IMR-90 (cell line): ENCODE measurements at regions not wholly inside any gene's neighbourhood (a gene's known extent, or its start where the extent isn't known, plus 50 kb on each side); places are given as distances from the start of the nearest gene placed in this dataset.
"Not testable (repeated sequence)": the region's sequence is repeated elsewhere in the genome, so short reads cannot be mapped to it uniquely, and the experiment has no call there.

Experiments used
- ATAC-seq: fragments of 200-7000 bp; cut with Tn5 transposase; 2 replicates; pipeline ENCODE4 v1.9.1; 2020; ENCODE audit warnings: low read depth, mild to moderate bottlenecking, moderate library complexity
- BruUV-seq: library from RNA; stranded (reverse); fragments of 400-500 nt; replicated peaks from 2 replicates; lab custom pipeline; 2021; lab: Mats Ljungman, UMichigan
- CTCF ChIA-PET: fragments of 300-600 bp; formaldehyde crosslinking; extraction: SDS; loops from one replicate; lab custom pipeline; 2021; ENCODE audit warnings: antibody characterized with exemption; lab: Yijun Ruan, JAX
- POLR2A ChIA-PET: fragments of 300-600 bp; sonication (Branson Sonifier 250); formaldehyde crosslinking; loops from one replicate; lab custom pipeline; 2022; ENCODE audit warnings: antibody characterized with exemption; ENCODE audit not compliant: unreplicated experiment; lab: Charles Lee
- DNase-seq: peaks from one replicate; pipeline ENCODE4 v3.0.0; 2013
- H2AFZ ChIP-seq: replicated peaks from 2 replicates; pipeline ENCODE3; 2013; ENCODE audit warnings: low read length, mild to moderate bottlenecking; ENCODE audit not compliant: poor library complexity
- H2AK5ac ChIP-seq: 2 replicates; pipeline ENCODE4 v1.6.1; 2013; ENCODE audit warnings: low read depth, low read length, inconsistent platforms
- H2AK9ac ChIP-seq: replicated peaks from 2 replicates; pipeline ENCODE3; 2013; ENCODE audit warnings: mild to moderate bottlenecking, low read depth, low read length, moderate library complexity; ENCODE audit not compliant: poor library complexity
- H2BK120ac ChIP-seq: 2 replicates; pipeline ENCODE4 v1.6.1; 2013; ENCODE audit warnings: low read depth, low read length, inconsistent platforms
- H2BK15ac ChIP-seq: 3 replicates; pipeline ENCODE4 v1.6.1; 2013; ENCODE audit warnings: low read depth, low read length, inconsistent platforms
- H2BK20ac ChIP-seq: 2 replicates; pipeline ENCODE4 v1.6.1; 2013; ENCODE audit warnings: low read depth, mild to moderate bottlenecking, inconsistent platforms, low read length, moderate library complexity
- H2BK5ac ChIP-seq: 2 replicates; pipeline ENCODE4 v1.6.1; 2013; ENCODE audit warnings: mild to moderate bottlenecking, low read depth, low read length, inconsistent platforms; ENCODE audit not compliant: poor library complexity, severe bottlenecking
- H3K14ac ChIP-seq: replicated peaks from 2 replicates; pipeline ENCODE4 v1.6.1; 2013; ENCODE audit warnings: low read depth, low read length, inconsistent platforms
- H3K18ac ChIP-seq: 2 replicates; pipeline ENCODE4 v1.6.1; 2013; ENCODE audit warnings: low read depth, low read length, control low read depth
- H3K23ac ChIP-seq: 2 replicates; pipeline ENCODE4 v1.6.1; 2013; ENCODE audit warnings: low read depth, low read length, inconsistent platforms
- H3K27ac ChIP-seq: 2 replicates; pipeline ENCODE4 v1.5.1; 2013; ENCODE audit warnings: mild to moderate bottlenecking, control low read depth, low read length; ENCODE audit not compliant: insufficient read depth
- H3K27me3 ChIP-seq: 2 replicates; pipeline ENCODE4 v1.6.1; 2013; ENCODE audit warnings: low read length; ENCODE audit not compliant: control insufficient read depth, insufficient read depth
- H3K36me3 ChIP-seq: 2 replicates; pipeline ENCODE4 v1.6.1; 2013; ENCODE audit warnings: low read length, mixed read lengths; ENCODE audit not compliant: control insufficient read depth, insufficient read depth
- H3K4ac ChIP-seq: 2 replicates; pipeline ENCODE4 v1.6.1; 2013; ENCODE audit warnings: low read depth, low read length, inconsistent platforms
- H3K4me1 ChIP-seq: 2 replicates; pipeline ENCODE4 v1.6.1; 2013; ENCODE audit warnings: low read length, mixed read lengths; ENCODE audit not compliant: control insufficient read depth, insufficient read depth
- H3K4me2 ChIP-seq: 2 replicates; pipeline ENCODE4 v1.6.1; 2013; ENCODE audit warnings: low read depth, mild to moderate bottlenecking, control low read depth, low read length, moderate library complexity
- H3K4me3 ChIP-seq: 2 replicates; pipeline ENCODE4 v1.5.1; 2013; ENCODE audit warnings: low read depth, mild to moderate bottlenecking, control low read depth, low read length, moderate library complexity; ENCODE audit not compliant: insufficient read depth
- H3K56ac ChIP-seq: 2 replicates; pipeline ENCODE4 v1.6.1; 2013; ENCODE audit warnings: low read length, inconsistent platforms; ENCODE audit not compliant: insufficient read depth; ENCODE audit errors: extremely low read depth
- H3K79me1 ChIP-seq, 2 experiments: 2 replicates each; pipeline ENCODE4 v1.6.1; 2013; ENCODE audit warnings: low read length in 2 of 2, inconsistent platforms in 1 of 2, low read depth in 1 of 2
- H3K9ac ChIP-seq: 2 replicates; pipeline ENCODE4 v1.6.1; 2013; ENCODE audit warnings: low read depth, low read length, control low read depth
- H3K9me1 ChIP-seq: 2 replicates; pipeline ENCODE4 v1.6.1; 2013; ENCODE audit warnings: low read length, inconsistent platforms; ENCODE audit not compliant: insufficient read depth
- H3K9me3 ChIP-seq: 2 replicates; pipeline ENCODE4 v1.6.1; 2013; ENCODE audit warnings: low read length; ENCODE audit not compliant: control insufficient read depth, insufficient read depth
- H4K20me1 ChIP-seq: 2 replicates; pipeline ENCODE4 v1.6.1; 2013; ENCODE audit warnings: low read length, inconsistent platforms; ENCODE audit not compliant: insufficient read depth
- H4K5ac ChIP-seq: 2 replicates; pipeline ENCODE4 v1.6.1; 2013; ENCODE audit warnings: mild to moderate bottlenecking, low read depth, low read length, control low read depth
- H4K8ac ChIP-seq, 2 experiments: 2 replicates each; pipeline ENCODE4 v1.6.1; 2013; ENCODE audit warnings: low read depth in 2 of 2, low read length in 2 of 2, control low read depth in 1 of 2, inconsistent platforms in 1 of 2
- H4K91ac ChIP-seq: 2 replicates; pipeline ENCODE4 v1.6.1; 2013; ENCODE audit warnings: low read depth, low read length, inconsistent platforms; ENCODE audit not compliant: insufficient read depth
- WGBS, 2 experiments: methylation state at CpG; one replicate each; pipeline versions ENCODE4 v1.1.5 to v1.1.7; 2013; ENCODE audit warnings: missing lambda C conversion rate in 2 of 2; ENCODE audit not compliant: insufficient read length in 1 of 2; ENCODE audit errors: extremely low coverage in 2 of 2; 5-methylcytosine and 5-hydroxymethylcytosine counted together
- dilution Hi-C: fragments of 300-500 bp; cut with HindIII; formaldehyde crosslinking; loops from one replicate; pipeline ENCODE4 v1.14.3; 2018; ENCODE audit warnings: low sequenced_read_pairs; ENCODE audit not compliant: unreplicated experiment
- in situ Hi-C: fragments of 300-500 bp; cut with MboI; formaldehyde crosslinking; loops from 3 replicates; pipeline ENCODE4 v1.14.3; 2019; ENCODE audit warnings: low sequenced_read_pairs, inconsistent platforms, mixed read lengths
- intact Hi-C: fragments of 100-400 bp; cut with micrococcal nuclease; formaldehyde crosslinking; loops from 2 replicates; pipeline ENCODE4 v1.10.0; 2022

DNA sequence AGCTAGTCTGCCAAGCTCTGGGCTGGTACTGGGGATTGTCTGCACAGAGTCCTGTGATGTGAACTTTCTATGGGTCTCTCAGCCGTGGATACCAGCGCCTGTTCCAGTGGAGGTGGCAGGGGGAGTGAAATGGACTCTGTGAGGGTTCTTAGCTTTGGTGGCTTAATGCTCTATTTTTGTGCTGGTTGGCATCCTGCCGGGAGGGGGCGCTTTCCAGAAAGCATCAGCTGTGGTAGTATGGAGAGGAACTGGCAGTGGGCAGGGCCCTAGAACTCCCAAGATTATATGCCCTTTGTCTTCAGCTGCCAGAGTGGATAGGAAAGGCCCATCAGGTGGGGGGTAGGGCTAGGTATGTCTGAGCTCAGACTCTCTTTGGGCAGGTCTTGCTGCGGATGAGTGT is 267.8 kb downstream of the SMARCA1 start:
- H3K4me2 ChIP-seq, intact Hi-C loops, H4K20me1 ChIP-seq, in situ Hi-C loops, H3K79me1 ChIP-seq, H4K5ac ChIP-seq, H3K14ac ChIP-seq, H2AK9ac ChIP-seq, H3K18ac ChIP-seq, ATAC-seq, H3K9me1 ChIP-seq, H3K56ac ChIP-seq, DNase-seq, H3K4ac ChIP-seq, H4K91ac ChIP-seq, H3K9me3 ChIP-seq, H3K4me1 ChIP-seq, H4K8ac ChIP-seq, CTCF ChIA-PET, H2AFZ ChIP-seq, dilution Hi-C loops, H3K9ac ChIP-seq, H3K23ac ChIP-seq, H3K27me3 ChIP-seq, H2BK5ac ChIP-seq, BruUV-seq, H3K4me3 ChIP-seq, POLR2A ChIA-PET, H2BK20ac ChIP-seq, H2BK15ac ChIP-seq, H2BK120ac ChIP-seq, H3K36me3 ChIP-seq, H3K27ac ChIP-seq, H2AK5ac ChIP-seq: not testable (repeated sequence)
- 54% methylated on average over 2 of the region's 5 CpGs; no CpG with 5 or more reads in 1 of the 2 experiments for WGBS, 2 experiments
